WTC11 (cell line): ENCODE measurements at regions not wholly inside any gene's neighbourhood (a gene's known extent, or its start where the extent isn't known, plus 50 kb on each side); places are given as distances from the start of the nearest gene placed in this dataset.

ENCODE experiments used
- ATAC-seq: fragments of 200-7000 bp; cut with Tn5 transposase; 2 replicates; pipeline ENCODE4 v1.10.0; 2021; ENCODE audit warnings: mild to moderate bottlenecking, moderate library complexity
- CTCF ChIA-PET: fragments of 300-600 bp; sonication (Branson Sonifier 250); formaldehyde crosslinking; loops from one replicate; lab custom pipeline; 2021; ENCODE audit warnings: antibody characterized with exemption; lab: Charles Lee
- POLR2A ChIA-PET: fragments of 350-600 bp; sonication (Branson Sonifier 250); formaldehyde crosslinking; loops from one replicate; lab custom pipeline; 2021; ENCODE audit warnings: antibody characterized with exemption; lab: Charles Lee
- DNase-seq: peaks from one replicate; pipeline ENCODE4 v3.0.0; 2021; ENCODE audit warnings: low spot score
- H3K27ac Mint-ChIP-seq: 2 replicates; pipeline ENCODE4 v1.8.0; 2021; ENCODE audit warnings: mixed read lengths
- H3K27me3 Mint-ChIP-seq: 2 replicates; pipeline ENCODE4 v1.8.0; 2021; ENCODE audit warnings: low read depth, mild to moderate bottlenecking, moderate library complexity, mixed read lengths
- H3K36me3 Mint-ChIP-seq: 2 replicates; pipeline ENCODE4 v1.8.0; 2021; ENCODE audit warnings: mixed read lengths
- H3K4me1 Mint-ChIP-seq: 2 replicates; pipeline ENCODE4 v1.8.0; 2022; ENCODE audit warnings: mixed read lengths
- H3K4me3 Mint-ChIP-seq: 2 replicates; pipeline ENCODE4 v1.8.0; 2021; ENCODE audit warnings: mild to moderate bottlenecking, moderate library complexity, mixed read lengths
- H3K9me3 Mint-ChIP-seq: 2 replicates; pipeline ENCODE4 v1.8.0; 2021; ENCODE audit warnings: mixed read lengths
- AFF4 ChIP-seq: sonication (generic); formaldehyde crosslinking; IDR thresholded peaks from 2 replicates; pipeline ENCODE4 v1.8.1; 2023; ENCODE audit warnings: mild to moderate bottlenecking, missing genetic modification reagents, borderline replicate concordance
- CBFB ChIP-seq: sonication (generic); formaldehyde crosslinking; IDR thresholded peaks from 2 replicates; pipeline ENCODE4 v1.8.1; 2022; ENCODE audit warnings: mild to moderate bottlenecking, low read depth, missing genetic modification reagents
- CREB1 ChIP-seq: sonication (generic); formaldehyde crosslinking; IDR thresholded peaks from 2 replicates; pipeline ENCODE4 v1.8.0; 2023; ENCODE audit warnings: mild to moderate bottlenecking, missing genetic modification reagents
- CTCF ChIP-seq: fragments of 200-600 bp; IDR thresholded peaks from 2 replicates; pipeline ENCODE4 v1.8.0; 2022; ENCODE audit warnings: antibody characterized with exemption
- E2F1 ChIP-seq: sonication (generic); formaldehyde crosslinking; IDR thresholded peaks from 2 replicates; pipeline ENCODE4 v1.8.0; 2022; ENCODE audit warnings: mild to moderate bottlenecking, missing genetic modification reagents
- FOXK1 ChIP-seq: sonication (generic); formaldehyde crosslinking; IDR thresholded peaks from 2 replicates; pipeline ENCODE4 v1.8.0; 2022; ENCODE audit warnings: mild to moderate bottlenecking, moderate library complexity, missing genetic modification reagents
- FOXP1 ChIP-seq: sonication (generic); formaldehyde crosslinking; IDR thresholded peaks from 2 replicates; pipeline ENCODE4 v1.8.0; 2022; ENCODE audit warnings: missing genetic modification reagents, mild to moderate bottlenecking, moderate library complexity, borderline replicate concordance
- MLX ChIP-seq: sonication (generic); formaldehyde crosslinking; IDR thresholded peaks from 2 replicates; pipeline ENCODE4 v1.8.1; 2023; ENCODE audit warnings: mild to moderate bottlenecking, missing genetic modification reagents, moderate library complexity
- MYBL2 ChIP-seq: sonication (generic); formaldehyde crosslinking; IDR thresholded peaks from 2 replicates; pipeline ENCODE4 v1.8.1; 2023; ENCODE audit warnings: mild to moderate bottlenecking, moderate library complexity, missing genetic modification reagents
- NFATC4 ChIP-seq: fragments of 250-450 bp; sonication (Bioruptor Pico); IDR thresholded peaks from 2 replicates; pipeline ENCODE4 v1.9.0; 2021; ENCODE audit warnings: mild to moderate bottlenecking
- NFYB ChIP-seq: sonication (generic); formaldehyde crosslinking; conservative IDR thresholded peaks from 2 replicates; pipeline ENCODE4 v1.8.0; 2022; ENCODE audit warnings: low read depth, missing genetic modification reagents
- SP1 ChIP-seq: sonication (generic); formaldehyde crosslinking; conservative IDR thresholded peaks from 2 replicates; pipeline ENCODE4 v1.8.1; 2022; ENCODE audit warnings: missing genetic modification reagents
- STAT6 ChIP-seq: sonication (generic); formaldehyde crosslinking; conservative IDR thresholded peaks from 2 replicates; pipeline ENCODE4 v1.8.1; 2023; ENCODE audit warnings: mild to moderate bottlenecking, low read depth, missing genetic modification reagents, moderate library complexity
- ZBTB21 ChIP-seq: sonication (generic); formaldehyde crosslinking; IDR thresholded peaks from 2 replicates; pipeline ENCODE4 v1.8.1; 2023; ENCODE audit warnings: mild to moderate bottlenecking, missing genetic modification reagents, borderline replicate concordance
- ZBTB43 ChIP-seq: sonication (generic); formaldehyde crosslinking; IDR thresholded peaks from 2 replicates; pipeline ENCODE4 v1.8.1; 2023; ENCODE audit warnings: mild to moderate bottlenecking, missing genetic modification reagents
- ZNF317 ChIP-seq: sonication (generic); formaldehyde crosslinking; IDR thresholded peaks from 2 replicates; pipeline ENCODE4 v1.8.1; 2023; ENCODE audit warnings: low read depth, mild to moderate bottlenecking, moderate library complexity, missing genetic modification reagents, borderline replicate concordance
- ZNF425 ChIP-seq: fragments of 250-450 bp; sonication (Bioruptor Pico); conservative IDR thresholded peaks from 2 replicates; pipeline ENCODE4 v1.9.0; 2021; ENCODE audit warnings: mild to moderate bottlenecking
- ZNF671 ChIP-seq: fragments of 250-450 bp; sonication (Bioruptor Pico); IDR thresholded peaks from 2 replicates; pipeline ENCODE4 v1.8.0; 2021; ENCODE audit warnings: mild to moderate bottlenecking

GRCh38 chr4:36884151-36884550 lies 360.4 kb upstream of the NWD2 start:
- ATAC-seq = no peak
- Mint-ChIP-seq H3K4me1 (0 out of 2 replicates have a peak, but pooled peaks cover 3% of the 10 kb centered on the region), H3K4me3 (no peak overlapping the region), H3K27me3 (no peaks in the 10 kb centered on the region), H3K27ac (no peak overlapping the region), H3K36me3 (no peaks in the 10 kb centered on the region), H3K9me3 (peaks cover 11% of the 10 kb centered on the region; the same call in 1 of the 2 replicates)
- ChIA-PET CTCF (no interaction called here), POLR2A (no interaction called here)
- no peak for DNase-seq
- no peak for TF ChIP-seq AFF4 (CRISPR knock-in tag)
- no peak for TF ChIP-seq FOXK1 (CRISPR knock-in tag)
- TF ChIP-seq ZNF425 = no peak
- no peak for TF ChIP-seq MLX (CRISPR knock-in tag)
- no peak for TF ChIP-seq STAT6 (CRISPR knock-in tag)

- ATAC-seq (no peak), DNase-seq (no peak)
- H3K9me3 Mint-ChIP-seq = peaks cover 15% of the 10 kb centered on the region
- no peak overlapping the region for H3K4me3 Mint-ChIP-seq
- H3K36me3 Mint-ChIP-seq = no peaks in the 10 kb centered on the region
- H3K4me1 Mint-ChIP-seq = peaks cover 4% of the 10 kb centered on the region
- no peak overlapping the region for H3K27ac Mint-ChIP-seq
- ChIA-PET CTCF (no interaction called here), POLR2A (no interaction called here)
- no peaks in the 10 kb centered on the region for H3K27me3 Mint-ChIP-seq
- TF ChIP-seq CBFB (CRISPR knock-in tag) (no peak), FOXP1 (CRISPR knock-in tag) (no peak), CTCF (no peak), ZBTB21 (CRISPR knock-in tag) (no peak), ZBTB43 (no peak), MYBL2 (CRISPR knock-in tag) (no peak), CREB1 (CRISPR knock-in tag) (no peak), SP1 (CRISPR knock-in tag) (no peak), STAT6 (CRISPR knock-in tag) (no peak), NFATC4 (CRISPR knock-in tag) (no peak), E2F1 (CRISPR knock-in tag) (no peak), NFYB (CRISPR knock-in tag) (no peak), ZNF671 (no peak), ZNF317 (CRISPR knock-in tag) (no peak)
These were observed 352.6 kb upstream of the NWD2 start for GRCh38 chr4:36891971-36892370.
